ENCODE measurements at regions not wholly inside any gene's neighbourhood (a gene's known extent, or its start where the extent isn't known, plus 50 kb on each side); places are given as distances from the start of the nearest gene placed in this dataset.

- no peak overlapping the region for H3K4me3 ChIP-seq (ENCODE audit: low read depth, low read length)
- TF ChIP-seq CTCF (IDR thresholded peaks at IDR 0.05; ENCODE audit: low read depth, low read length) = no peak
These were observed 519.9 kb upstream of the SPRY2 start for GRCh38 chr13:80860845-80861244.

GRCh38 chr13:80858131-80858530 lies 517.2 kb upstream of the SPRY2 start:
- no peak for TF ChIP-seq CTCF (IDR thresholded peaks at IDR 0.05; ENCODE audit: low read depth, low read length)
- no peak overlapping the region for H3K4me3 ChIP-seq (ENCODE audit: low read depth, low read length)

- H3K4me3 ChIP-seq (ENCODE audit: low read depth, low read length) = no peak overlapping the region
- no peak for TF ChIP-seq CTCF (IDR thresholded peaks at IDR 0.05; ENCODE audit: low read depth, low read length)
These were observed 516.4 kb upstream of the SPRY2 start for GRCh38 chr13:80857321-80857720.

GRCh38 chr13:80850771-80851170 lies 509.8 kb upstream of the SPRY2 start:
- no peak overlapping the region for H3K4me3 ChIP-seq (ENCODE audit: low read depth, low read length)

GRCh38 chr13:80844164-80844563 lies 503.2 kb upstream of the SPRY2 start:
- no peak for TF ChIP-seq CTCF (IDR thresholded peaks at IDR 0.05; ENCODE audit: low read depth, low read length)
- no peak overlapping the region for H3K4me3 ChIP-seq (ENCODE audit: low read depth, low read length)

More at GRCh38 chr13:80850771-80851170, 509.8 kb upstream of the SPRY2 start:
- TF ChIP-seq CTCF (IDR thresholded peaks at IDR 0.05; ENCODE audit: low read depth, low read length) = no peak

- H3K4me3 ChIP-seq (ENCODE audit: low read depth, low read length) = no peak overlapping the region
- TF ChIP-seq CTCF (IDR thresholded peaks at IDR 0.05; ENCODE audit: low read depth, low read length) = no peak
These were observed 500.5 kb upstream of the SPRY2 start for GRCh38 chr13:80841414-80841813.

GRCh38 chr13:80840316-80840976 lies 499.5 kb upstream of the SPRY2 start:
- no peak for TF ChIP-seq CTCF (IDR thresholded peaks at IDR 0.05; ENCODE audit: low read depth, low read length)
- H3K4me3 ChIP-seq (ENCODE audit: low read depth, low read length) = no peak overlapping the region

Measured in WI38 (cell line).